MV-4-11 (cell line): ENCODE measurements at regions not wholly inside any gene's neighbourhood (a gene's known extent, or its start where the extent isn't known, plus 50 kb on each side); places are given as distances from the start of the nearest gene placed in this dataset.

Experiments used
- DNase-seq: peaks from one replicate; lab custom pipeline; 2025; lab: John Stamatoyannopoulos, UW

GRCh38 chr2:129139380-129139779 is 820.7 kb upstream of the HS6ST1 start:
- no peak for DNase-seq

DNA sequence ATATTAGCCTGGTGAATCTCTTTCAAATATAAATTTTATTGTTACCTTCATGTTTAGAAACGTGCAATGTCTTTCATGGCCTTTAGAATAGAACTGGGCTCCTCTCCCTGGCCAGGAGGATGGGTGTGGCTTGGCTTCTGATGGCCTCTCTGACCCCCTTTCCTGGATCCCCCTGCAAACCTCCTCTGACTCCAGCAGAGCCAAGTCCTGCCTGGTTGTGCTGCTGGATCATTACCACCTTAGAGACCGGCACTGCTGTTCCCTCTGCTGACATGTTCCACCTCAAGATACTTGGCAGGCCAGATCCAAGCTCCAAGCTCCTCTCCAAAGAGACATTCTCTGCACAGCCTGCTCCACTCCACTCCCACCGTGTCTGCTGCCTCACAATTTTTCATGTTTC is 823.8 kb upstream of the HS6ST1 start:
- DNase-seq = no peak

- no peak for DNase-seq
These were observed 825.6 kb upstream of the HS6ST1 start for GRCh38 chr2:129144082-129144791.

GRCh38 chr2:129152514-129152913 is 827.0 kb upstream of the RAB6C start:
- DNase-seq = no peak

- peak; percentile 44 for DNase-seq
These were observed 818.6 kb upstream of the RAB6C start for GRCh38 chr2:129160879-129161278.

DNA sequence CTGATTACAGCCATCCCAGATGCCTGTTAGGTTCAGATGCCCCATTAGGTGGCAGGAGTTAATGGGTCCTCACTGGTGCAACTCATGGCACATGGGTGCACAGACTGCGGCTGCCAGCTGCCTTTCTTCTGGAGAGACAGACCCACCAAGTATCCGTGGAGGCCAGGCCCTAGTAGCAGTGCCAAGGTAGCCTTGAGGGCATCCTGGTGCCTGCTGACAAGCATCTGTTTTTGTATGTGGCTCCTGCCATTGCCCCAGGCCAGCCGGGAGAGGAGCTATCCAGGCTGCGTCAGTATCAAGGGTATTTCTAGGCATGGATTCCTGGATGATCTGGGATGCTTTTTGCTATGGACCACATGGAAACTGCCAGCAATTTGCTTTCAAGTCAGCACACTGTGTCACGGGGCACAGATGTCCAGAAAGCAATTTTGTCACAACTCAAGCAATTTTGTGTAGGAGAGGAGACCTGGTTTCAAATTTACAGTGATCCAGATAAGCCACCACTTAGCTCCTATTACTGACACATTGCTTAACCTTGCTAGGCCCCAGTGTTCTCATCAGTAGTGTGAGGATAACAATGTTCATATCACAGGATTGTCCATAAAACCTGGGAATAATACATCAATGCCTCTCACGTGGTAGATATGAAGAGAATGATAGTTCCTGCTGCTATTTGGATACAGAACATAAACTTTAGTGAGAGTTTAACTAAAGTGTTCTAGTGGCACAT is 815.1 kb upstream of the RAB6C start:
- DNase-seq = no peak

GRCh38 chr2:129165006-129165405 is 814.5 kb upstream of the RAB6C start:
- DNase-seq = no peak

DNA sequence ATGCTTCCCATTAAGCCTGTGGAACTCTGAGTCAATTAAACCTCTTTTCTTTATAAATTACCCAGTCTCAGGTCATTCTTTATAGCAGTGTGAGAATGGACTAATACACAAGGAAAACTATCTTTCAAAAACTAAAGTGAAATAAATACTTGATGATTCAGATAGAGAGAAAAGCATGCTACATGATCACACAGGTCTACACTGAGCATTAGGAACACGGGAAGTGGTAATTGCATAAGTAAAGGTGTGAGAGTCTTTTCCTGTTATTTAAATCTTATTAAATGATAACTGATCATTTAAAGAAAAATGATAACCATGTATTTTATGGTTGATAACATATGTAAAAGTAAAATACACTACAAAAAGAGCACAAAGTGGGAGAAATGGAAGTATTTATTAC is 812.0 kb upstream of the RAB6C start:
- no peak for DNase-seq

DNA sequence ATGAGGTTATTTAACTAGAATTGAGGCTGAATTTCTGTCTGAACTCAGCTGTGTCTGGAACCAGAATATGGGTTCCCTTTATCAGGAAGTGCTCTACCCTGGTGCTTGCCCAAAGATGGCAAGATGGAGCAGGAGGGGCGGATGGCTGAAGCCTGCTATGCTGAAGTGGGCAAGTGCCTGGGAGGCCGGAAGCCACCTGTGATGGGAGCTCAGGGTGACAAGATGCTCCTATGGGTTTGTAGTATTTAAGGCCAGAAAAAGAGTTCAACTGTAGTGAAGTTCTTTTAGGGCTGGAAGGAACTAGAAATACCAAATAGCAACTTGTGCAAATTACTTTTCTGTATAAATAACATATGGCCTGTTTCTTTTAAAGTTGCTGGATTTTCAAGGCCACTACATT is 808.9 kb upstream of the RAB6C start:
- no peak for DNase-seq

- no peak for DNase-seq
These were observed 805.3 kb upstream of the RAB6C start for GRCh38 chr2:129174143-129174542.

DNA sequence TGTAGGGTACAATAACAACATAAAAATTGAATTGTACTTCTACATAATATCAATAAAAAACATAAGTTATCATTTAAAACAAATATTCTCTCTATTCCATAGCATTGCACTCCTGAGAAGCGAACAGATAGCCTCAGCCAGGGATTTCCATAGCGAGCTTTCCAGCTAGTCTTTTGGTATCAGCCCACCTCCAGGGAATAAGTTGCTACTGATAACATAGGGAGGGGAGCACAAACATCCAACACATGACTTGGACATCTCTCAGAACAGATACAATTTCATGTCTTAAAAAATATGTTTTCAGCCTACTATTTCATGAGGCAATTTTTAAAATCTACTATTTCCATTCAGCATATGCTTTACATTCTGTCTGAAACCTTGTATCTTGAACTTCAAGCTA is 804.4 kb upstream of the RAB6C start:
- no peak for DNase-seq

DNA sequence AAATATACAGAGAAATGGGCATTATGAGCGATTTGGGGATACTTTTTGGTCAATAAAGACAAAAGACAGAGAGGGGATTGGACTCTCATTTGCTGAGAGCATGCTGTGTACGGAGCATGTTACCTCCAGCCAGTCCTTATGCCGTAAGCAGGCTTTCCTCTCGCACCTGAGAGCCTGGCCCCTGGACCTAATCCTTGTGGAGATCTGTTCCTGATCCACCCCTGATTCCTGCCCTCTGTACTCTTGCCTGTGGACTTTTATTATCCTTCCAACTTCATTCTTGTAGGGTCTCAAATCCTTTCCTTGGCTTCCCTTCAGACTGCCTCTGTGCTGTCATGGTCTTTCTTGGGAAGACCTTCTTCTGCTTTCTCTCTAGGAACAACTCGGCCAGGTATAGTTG is 803.1 kb upstream of the RAB6C start:
- DNase-seq = no peak

DNA sequence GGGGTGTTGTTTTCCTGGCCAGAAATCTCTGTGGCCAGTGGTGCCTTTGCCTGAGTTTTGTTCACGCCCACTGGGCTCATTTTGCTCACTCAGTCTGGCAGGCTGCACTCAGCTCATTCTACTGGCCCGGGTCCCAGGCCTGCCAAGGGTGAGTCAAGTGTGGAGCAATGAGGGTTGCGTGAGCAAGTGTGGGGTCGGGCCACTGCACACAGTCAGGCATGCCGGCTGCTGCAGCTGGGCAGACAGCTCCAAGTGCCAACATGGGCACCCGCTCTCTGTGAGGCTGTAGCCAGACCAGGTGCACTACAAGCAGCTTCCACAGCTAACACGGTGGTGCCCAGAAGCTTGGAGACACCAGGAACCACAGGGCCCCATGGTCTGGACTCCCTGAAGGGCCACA is 801.1 kb upstream of the RAB6C start:
- DNase-seq = no peak

GRCh38 chr2:129179199-129179598 is 800.3 kb upstream of the RAB6C start:
- no peak for DNase-seq

GRCh38 chr2:129180124-129180716 is 799.2 kb upstream of the RAB6C start:
- DNase-seq = peak; percentile 1

DNA sequence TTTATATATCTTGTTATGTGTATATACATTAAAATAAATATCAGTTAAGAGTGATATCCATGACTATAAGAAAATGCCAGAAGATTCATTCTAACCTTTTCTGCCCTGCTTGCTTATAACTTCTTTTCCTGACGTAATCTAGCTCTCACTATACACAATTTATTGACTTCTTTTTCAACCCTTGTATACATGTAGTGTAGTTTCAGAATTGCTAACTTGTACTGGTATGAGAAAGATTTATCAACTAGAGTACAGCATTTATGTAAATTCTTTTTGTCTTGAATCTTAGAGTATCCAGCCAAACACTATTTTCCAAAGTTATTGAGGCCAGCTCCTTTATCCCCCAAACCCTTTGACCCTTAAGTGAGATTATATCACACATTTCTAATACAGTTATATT is 798.0 kb upstream of the RAB6C start:
- DNase-seq = no peak

DNA sequence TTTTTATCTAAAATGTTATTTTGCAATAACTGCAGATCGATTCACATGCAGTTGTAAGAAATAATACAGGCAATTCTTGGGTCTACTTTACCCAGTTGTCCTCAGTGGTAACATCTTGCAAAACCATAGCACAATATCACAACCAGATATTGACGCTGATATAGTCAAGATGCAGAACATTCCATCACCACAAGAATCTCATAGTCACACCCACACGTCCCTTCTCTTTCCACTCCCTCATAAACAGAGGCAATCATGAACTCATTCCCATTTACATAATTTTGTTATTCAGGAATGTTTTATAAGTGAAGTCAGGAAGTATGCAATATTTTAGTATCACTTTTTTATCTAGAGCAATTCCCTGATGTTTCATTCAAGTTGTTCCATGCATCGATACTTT is 797.5 kb upstream of the RAB6C start:
- no peak for DNase-seq

DNA sequence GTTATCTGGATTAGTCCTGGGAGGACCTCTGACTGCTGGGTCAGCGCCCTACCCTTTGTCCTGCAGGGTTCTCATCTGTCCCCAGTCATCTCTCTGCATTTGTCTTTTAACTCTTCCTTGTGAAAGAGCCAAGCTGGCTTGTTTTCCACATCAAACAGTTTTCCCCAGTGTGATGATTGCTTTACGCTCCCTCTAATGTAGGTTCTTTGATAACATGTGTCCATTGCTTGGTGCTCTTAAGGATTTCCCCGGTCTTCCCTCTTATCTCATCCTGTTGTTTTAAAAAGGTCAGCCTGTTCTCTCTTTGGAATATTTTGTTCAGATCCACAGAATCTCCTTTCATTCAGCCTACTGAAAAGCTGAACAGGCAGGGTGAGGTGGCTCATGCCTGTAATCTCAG is 792.1 kb upstream of the RAB6C start:
- DNase-seq = no peak

- no peak for DNase-seq
These were observed 791.0 kb upstream of the RAB6C start for GRCh38 chr2:129188451-129188850.

- DNase-seq = no peak
These were observed 789.7 kb upstream of the RAB6C start for GRCh38 chr2:129189617-129190319.

- DNase-seq = no peak
These were observed 789.0 kb upstream of the RAB6C start for GRCh38 chr2:129190494-129190893.

- no peak for DNase-seq
These were observed 787.9 kb upstream of the RAB6C start for GRCh38 chr2:129191530-129191929.

DNA sequence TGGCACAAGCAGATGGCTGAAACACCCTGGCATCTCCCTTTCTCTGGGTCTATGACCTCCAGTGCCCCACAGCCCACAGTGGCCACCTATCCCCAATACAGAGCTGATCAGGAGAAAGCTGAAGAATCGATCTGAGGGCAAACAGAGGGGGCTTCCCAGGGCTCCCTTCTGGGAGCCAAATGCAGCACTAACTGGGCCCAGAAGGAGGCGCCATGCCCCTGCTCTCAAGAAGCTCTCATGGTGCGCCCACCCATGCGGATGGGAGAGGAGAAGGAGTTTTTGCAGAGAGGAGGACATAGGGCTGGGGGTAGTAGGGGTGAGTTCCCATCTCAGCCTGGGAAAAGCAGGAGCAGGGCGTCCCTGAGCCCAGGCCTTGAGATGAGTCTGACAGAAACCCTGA is 787.3 kb upstream of the RAB6C start:
- no peak for DNase-seq
